ENCODE measurements at regions not wholly inside any gene's neighbourhood (a gene's known extent, or its start where the extent isn't known, plus 50 kb on each side); places are given as distances from the start of the nearest gene placed in this dataset.
A peak's percentile ranks its signal among the peaks of the same experiment; 100 is the strongest.

- Histone ChIP-seq H3K27ac (no peak overlapping the region), H3K4me3 (no peak overlapping the region), H3K4me2 (peak overlapping the region; percentile 32; the same call in 1 of the 3 replicates), H3K4me1 (peaks cover 23% of the 10 kb centered on the region), H3K9me3 (no peaks in the 10 kb centered on the region)
- ChIA-PET CTCF (interaction anchor here (2.4 kb wide), 1 partner anchor 8 kb away, joined by 12 read pairs; no protein-coding TSS in a partner anchor), POLR2A (no interaction called here)
- DNase-seq (ENCODE audit: low read depth in 1 of 2, low spot score in 1 of 2) = no peak
- TF ChIP-seq EHMT2 (IDR thresholded peaks at IDR 0.05; ENCODE audit: low read depth) = no peak
- TF ChIP-seq PBX3 (IDR thresholded peaks at IDR 0.05) = no peak
- TF ChIP-seq FOSB (CRISPR knock-in tag; IDR thresholded peaks at IDR 0.05) = no peak
- TF ChIP-seq JUN (IDR thresholded peaks at IDR 0.05) = no peak
- no peak for TF ChIP-seq CHD2 (IDR thresholded peaks at IDR 0.05; ENCODE audit: low read length, partially characterized antibody)
- no peak for TF ChIP-seq POLR2A (IDR thresholded peaks at IDR 0.05; ENCODE audit: low read length)
- no peak for TF ChIP-seq HEYL (CRISPR knock-in tag; IDR thresholded peaks at IDR 0.05)
- no peak for TF ChIP-seq RCOR1 (IDR thresholded peaks at IDR 0.05; ENCODE audit: low read depth, low read length)
- no peak for TF ChIP-seq ZSCAN20 (CRISPR knock-in tag; IDR thresholded peaks at IDR 0.05)
- TF ChIP-seq FOSL2 (IDR thresholded peaks at IDR 0.05) = no peak
- TF ChIP-seq FOSL2 (CRISPR knock-in tag; IDR thresholded peaks at IDR 0.05) = no peak
- no peak for TF ChIP-seq NPAS2 (CRISPR knock-in tag; IDR thresholded peaks at IDR 0.05; ENCODE audit: borderline replicate concordance)
- no peak for TF ChIP-seq HDAC2 (IDR thresholded peaks at IDR 0.05)
- TF ChIP-seq BCL3 (IDR thresholded peaks at IDR 0.05) = no peak
- no peak for TF ChIP-seq CTCF (IDR thresholded peaks at IDR 0.05)
- no peak for ATAC-seq
- FAIRE-seq = no peak
These were observed 80.6 kb upstream of the GLS start for GRCh38 chr2:190799999-190800398.

GRCh38 chr2:190800528-190800927 lies 80.1 kb upstream of the GLS start:
- POLR2A ChIA-PET = no interaction called here
- peak overlapping the region; percentile 32; the same call in 1 of the 3 replicates for H3K4me2 ChIP-seq
- FAIRE-seq (no peak), ATAC-seq (no peak), DNase-seq (ENCODE audit: low read depth in 1 of 2, low spot score in 1 of 2) (no peak)
- 40% methylated on average over 1 of the region's 1 CpG for WGBS (ENCODE audit: missing lambda C conversion rate)
- H3K4me3 ChIP-seq = no peak overlapping the region
- no peaks in the 10 kb centered on the region for H3K9me3 ChIP-seq
- CTCF ChIA-PET = interaction anchor here (0.9 to 2.4 kb wide), 5 partner anchors 8 to 185 kb away, joined by 3 to 12 read pairs (median 4); no protein-coding TSS in a partner anchor
- no peak for TF ChIP-seq CHD2 (IDR thresholded peaks at IDR 0.05; ENCODE audit: low read length, partially characterized antibody)
- TF ChIP-seq POLR2AphosphoS2 (conservative IDR thresholded peaks at IDR 0.05; ENCODE audit: low read length) = no peak
- TF ChIP-seq MAZ (IDR thresholded peaks at IDR 0.05; ENCODE audit: borderline replicate concordance, low read depth, low read length) = no peak
- TF ChIP-seq HOXB5 (CRISPR knock-in tag; IDR thresholded peaks at IDR 0.05) = no peak
- no peak for TF ChIP-seq E2F6 (IDR thresholded peaks at IDR 0.05; ENCODE audit: borderline replicate concordance, low read depth)
- no peak for TF ChIP-seq SMC3 (IDR thresholded peaks at IDR 0.05)
- no peak for TF ChIP-seq CBX2 (IDR thresholded peaks at IDR 0.05; ENCODE audit: borderline replicate concordance, low read depth)
- no peak for TF ChIP-seq TP53 (CRISPR knock-in tag; IDR thresholded peaks at IDR 0.05)
- no peak for TF ChIP-seq NPAS2 (CRISPR knock-in tag; IDR thresholded peaks at IDR 0.05; ENCODE audit: borderline replicate concordance)
- TF ChIP-seq RARB (CRISPR knock-in tag; IDR thresholded peaks at IDR 0.05) = no peak
- no peak for TF ChIP-seq HES2 (IDR thresholded peaks at IDR 0.05)
- TF ChIP-seq MAFK (IDR thresholded peaks at IDR 0.05; ENCODE audit: partially characterized antibody) = no peak
- no peak for TF ChIP-seq CTCF (IDR thresholded peaks at IDR 0.05)
- TF ChIP-seq KDM1A (IDR thresholded peaks at IDR 0.05; ENCODE audit: low read depth) = no peak
- TF ChIP-seq PBX3 (IDR thresholded peaks at IDR 0.05) = no peak
- H3K27ac ChIP-seq = no peak overlapping the region
- peaks cover 27% of the 10 kb centered on the region for H3K4me1 ChIP-seq
